ENCODE measurements at regions not wholly inside any gene's neighbourhood (a gene's known extent, or its start where the extent isn't known, plus 50 kb on each side); places are given as distances from the start of the nearest gene placed in this dataset.

DNA sequence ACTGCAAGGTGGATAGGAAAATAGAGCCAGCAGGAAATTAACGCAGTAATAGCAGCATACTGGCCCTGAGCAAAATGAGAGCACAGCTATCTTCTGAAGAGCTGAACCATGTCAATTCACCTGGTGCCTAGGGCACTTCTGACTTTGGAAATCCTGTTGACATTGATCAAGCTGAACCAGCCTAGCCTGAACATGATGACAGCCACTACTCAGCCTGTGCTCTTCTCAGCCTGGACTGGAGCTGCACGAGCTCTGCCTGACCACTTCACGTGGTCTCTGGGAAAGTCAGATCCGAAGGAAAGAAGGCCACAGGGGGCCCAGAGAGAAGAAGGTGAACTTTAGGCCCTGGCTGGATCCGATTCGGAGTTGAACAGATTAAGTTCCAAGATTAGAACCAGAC lies 421.9 kb downstream of the LPIN1 start:
- no peak for DNase-seq (ENCODE audit: low read depth in 2 of 2)

DNA sequence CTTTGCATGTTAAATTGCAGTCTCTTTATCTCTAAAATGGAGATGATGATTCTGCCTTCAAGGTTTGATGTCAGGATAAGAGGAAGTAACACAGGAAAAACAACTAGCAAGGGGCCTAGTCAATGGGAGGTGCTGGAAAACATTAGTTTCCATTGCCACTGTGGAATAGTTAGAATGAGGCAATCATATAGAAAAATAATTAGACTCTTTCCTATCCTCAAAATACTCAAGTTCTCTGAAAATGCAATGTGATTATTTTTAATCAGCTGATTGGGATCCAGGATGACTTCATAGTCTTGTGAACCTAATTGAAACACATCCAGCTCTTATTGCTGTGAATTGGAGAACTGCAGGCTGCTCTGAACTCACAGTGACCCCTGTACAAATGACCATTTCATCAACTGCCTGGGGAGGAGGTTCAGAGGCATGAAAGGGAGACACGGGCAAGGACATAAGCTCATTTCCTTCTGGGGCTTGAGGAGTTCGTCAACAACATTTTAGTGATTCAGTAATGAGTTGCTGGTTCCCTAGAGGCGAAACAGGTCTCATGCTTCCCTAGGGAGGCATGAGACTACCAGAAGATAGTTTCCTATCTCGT lies 422.5 kb downstream of the LPIN1 start:
- DNase-seq (ENCODE audit: low read depth in 2 of 2) = no peak

DNA sequence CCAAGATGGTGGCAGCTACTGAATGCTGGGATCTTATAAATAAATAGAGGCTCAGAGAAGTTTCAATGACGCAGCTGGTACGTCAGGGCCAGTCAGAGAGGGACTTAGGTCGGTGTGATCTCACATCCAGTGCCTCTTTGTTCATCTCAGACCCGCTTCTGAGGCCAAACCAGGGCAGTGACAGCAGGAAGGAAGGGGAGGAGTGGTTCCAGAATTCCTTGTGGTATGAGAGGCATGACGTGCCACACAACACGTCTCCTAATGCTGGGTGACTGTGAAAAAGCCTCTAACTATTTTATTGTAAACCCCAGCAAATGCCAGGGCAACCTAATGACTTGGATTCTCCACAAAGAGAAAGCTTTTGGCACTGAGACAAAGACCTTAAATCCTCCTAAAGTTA lies 423.3 kb downstream of the LPIN1 start:
- DNase-seq (ENCODE audit: low read depth in 2 of 2) = no peak

DNA sequence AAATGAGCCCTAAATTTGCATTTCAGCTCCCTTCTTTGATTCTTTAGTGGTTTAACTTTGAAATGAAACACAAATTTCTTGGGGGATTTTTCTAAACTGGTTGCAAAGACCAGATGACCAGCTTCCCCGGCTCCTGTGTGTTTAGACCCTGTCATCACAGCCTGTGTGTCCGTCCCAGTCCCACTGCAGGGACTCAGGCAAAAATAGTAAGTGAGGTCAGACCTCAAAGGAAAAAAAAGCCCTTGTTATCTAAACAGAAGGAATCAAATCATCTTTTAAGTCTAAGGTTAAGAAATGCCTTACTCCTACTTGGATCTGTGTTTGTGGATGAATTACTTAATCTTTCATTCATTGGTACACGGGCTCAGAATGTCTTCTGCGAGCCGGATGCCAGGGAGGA lies 423.7 kb downstream of the LPIN1 start:
- DNase-seq (ENCODE audit: low read depth in 2 of 2) = no peak

DNA sequence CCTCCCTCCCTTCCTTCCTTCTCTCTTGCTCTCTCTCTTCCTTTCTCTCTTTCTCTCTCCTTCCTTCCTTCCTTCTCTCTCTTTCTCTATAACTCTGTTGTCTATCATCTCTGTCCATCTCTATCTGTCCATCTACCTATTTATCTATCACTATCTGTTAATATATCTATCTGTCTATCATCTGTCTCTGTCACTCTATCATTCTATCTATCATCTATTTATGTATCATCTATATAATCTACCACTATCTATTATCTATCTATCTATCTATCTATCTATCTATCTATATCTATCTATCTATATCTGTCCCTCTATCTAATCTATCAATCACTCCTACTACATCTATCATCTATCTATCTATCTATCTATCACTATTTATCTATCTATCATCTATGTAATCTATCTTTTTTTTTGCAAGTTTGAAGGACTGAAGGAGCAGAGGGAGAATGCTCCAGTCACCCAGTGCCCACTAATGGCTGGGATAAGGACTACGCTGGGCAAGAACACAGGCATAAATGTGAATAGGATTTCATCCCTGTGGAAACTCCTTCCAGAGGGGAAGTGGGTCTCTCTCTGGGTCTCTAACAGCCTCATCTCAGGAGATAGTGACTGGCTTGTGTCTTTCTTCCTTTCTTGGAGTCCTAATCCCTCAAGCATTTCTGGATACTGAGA lies 427.0 kb downstream of the LPIN1 start:
- DNase-seq (ENCODE audit: low read depth in 2 of 2) = no peak

DNA sequence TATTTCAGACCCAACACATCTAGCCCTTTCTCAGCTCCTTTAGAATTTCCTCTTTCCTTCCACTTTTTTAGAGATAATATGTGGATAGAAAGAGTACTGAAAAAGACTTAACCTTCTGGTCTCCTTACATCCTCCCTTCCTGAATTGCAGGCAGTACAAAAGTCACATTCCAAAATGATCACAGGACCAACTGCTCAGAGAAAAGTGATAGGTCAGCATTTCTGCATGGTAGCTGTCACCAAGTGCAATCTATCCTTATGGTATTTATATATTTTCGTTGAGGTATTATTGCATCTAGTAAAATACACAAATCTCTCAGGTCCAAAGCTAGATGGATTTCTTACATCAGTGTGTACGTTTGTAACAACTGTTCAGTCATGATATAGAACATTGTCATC lies 427.5 kb downstream of the LPIN1 start:
- no peak for DNase-seq (ENCODE audit: low read depth in 2 of 2)

DNA sequence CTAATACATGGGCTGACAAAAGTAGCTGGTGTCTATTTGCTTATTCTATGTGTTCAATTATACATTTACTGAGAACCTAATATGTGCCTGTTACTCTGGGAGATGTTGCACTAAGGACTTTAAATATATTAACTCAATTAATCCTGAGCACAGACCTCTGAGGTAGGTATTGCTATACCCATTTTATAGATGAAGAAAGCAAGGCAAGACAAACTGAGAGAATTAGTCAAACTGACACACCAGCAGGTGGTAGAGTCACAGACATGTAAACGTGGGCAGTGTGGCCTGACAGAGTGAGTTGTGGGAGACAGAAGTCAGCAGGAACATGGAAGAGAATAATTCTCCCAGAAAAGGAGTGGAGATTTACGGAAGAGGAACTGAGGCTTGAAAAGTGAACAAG lies 428.9 kb downstream of the LPIN1 start:
- DNase-seq (ENCODE audit: low read depth in 2 of 2) = no peak

DNA sequence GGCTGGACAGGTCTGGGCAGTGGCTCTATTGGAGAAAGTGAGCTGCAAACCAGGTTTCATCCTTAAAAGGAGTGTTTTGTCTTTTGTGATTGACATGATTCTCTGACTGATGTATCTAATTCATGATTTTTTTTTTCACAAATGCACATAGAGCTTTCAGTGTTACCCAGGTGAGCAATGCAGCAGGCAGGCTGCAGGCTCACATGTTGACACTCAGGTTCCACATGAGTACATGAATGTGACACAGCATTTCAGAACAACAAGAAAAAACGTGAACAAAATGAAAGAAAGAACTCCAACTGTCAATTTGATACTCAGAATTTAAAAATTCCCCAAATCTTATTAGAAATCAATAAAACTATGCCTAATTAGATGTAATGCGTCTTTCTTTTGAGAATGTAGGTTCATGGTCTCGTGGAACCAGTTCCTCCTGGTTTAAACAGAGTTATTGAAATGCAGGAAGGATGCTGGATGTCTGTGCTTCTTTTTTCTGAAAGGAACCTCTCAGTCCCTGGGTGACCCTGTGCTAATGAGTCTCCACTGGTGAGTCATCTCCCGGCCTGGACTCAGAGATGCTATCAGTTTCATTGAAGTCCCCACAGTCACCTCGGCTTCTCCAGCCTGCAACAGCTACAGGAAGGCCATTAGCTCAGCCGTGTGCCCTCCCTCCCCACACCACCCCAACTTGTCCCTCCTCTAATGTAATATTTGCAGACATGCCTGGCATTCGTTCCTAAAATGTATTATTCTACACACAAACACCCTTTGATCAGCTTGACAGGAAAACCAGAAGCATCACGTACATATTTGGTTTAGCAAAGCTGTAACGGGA lies 430.4 kb downstream of the LPIN1 start:
- no peak for DNase-seq (ENCODE audit: low read depth in 2 of 2)

DNA sequence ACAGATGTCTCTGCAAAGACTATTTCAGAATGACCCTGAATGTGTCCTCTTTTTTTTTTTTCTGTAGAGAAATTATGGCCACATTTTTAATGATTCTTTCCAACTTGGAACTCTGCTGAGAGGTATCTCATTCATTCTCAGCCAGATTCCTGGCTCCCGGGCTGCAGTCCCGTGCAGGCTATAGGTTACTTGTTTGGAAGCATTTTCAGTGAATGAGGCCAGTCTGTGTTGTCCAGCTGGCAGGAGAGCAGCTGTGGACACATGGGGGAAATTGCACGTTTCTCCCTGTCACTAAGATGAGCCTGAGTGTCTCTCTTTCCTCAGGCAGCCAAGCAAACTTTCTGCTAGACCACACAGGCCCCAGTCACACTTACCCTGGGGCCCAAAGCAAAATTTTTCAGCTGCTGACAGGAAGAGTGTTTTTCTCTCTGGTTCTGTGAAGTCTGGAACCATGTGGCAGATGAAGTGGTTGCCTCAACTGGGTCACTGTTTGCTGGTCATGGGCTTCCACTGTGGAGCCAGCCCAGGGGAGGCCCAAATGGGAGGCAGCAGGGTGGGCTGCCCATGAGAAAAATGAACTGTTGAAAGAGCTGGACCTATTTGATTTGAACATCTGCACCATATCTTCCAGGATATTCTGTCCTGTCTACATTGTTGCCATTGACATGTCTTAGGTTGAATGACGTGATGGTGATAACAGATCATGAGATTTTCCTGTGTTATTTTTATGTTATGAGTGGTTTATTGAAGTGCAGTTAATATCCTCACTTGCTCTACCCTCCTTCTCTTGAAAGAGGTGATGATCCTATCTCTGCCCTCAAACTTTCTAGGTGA lies 431.2 kb downstream of the LPIN1 start:
- DNase-seq (ENCODE audit: low read depth in 2 of 2) = no peak

DNA sequence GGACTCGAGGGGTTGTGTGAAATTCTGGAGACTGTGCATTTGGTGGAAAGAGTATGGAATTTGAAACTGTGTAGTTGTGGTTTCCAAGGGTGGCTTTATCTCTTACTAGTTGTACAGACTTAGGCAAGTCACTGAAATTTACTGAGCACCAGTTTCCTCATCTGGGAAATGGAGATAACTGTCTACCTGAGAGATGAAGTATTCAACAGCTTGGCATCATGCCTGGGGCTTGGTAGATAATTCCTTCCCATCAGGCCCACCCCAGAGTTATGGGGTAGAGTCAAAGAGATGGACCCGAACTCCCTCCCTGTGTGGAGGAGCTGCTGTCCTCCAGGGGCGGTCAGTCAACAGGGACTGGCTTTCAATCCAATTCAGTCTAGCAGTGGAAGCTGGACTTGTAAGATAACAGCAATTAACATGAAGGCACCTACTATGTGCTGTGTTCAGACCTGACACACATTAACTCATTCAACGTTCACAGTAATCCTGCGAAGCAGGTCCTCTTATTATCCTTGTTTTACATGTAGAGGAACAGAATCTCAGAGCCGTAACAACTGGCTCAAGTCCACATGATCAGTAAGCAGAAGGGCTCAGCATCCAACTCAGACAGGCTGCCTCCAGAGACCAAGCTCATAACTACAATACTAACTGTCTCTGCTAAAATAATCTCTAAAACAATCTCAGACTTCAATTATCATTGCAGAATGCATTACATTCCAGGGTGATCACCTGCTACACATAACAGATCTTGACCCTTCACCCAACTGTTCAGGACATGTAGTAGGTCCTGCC lies 432.1 kb downstream of the LPIN1 start:
- no peak for DNase-seq (ENCODE audit: low read depth in 2 of 2)

DNA sequence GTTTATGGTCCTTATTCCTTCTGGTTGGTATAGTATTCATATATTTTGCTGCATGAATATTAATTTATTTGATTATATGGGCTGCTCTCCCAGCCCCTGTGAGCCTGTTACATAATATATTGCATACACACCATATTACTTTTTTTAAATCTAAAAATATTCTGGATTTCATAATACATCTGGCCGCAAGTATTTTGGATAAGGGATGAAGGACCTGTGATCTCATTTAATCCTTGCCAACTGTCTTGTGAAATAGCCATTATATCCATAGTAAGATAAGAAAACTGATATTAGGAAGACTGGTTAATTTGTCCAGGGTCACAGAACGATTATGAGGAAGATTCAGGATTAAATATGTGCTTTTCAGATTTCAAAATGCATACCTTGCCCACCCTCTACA lies 433.6 kb downstream of the LPIN1 start:
- DNase-seq (ENCODE audit: low read depth in 2 of 2) = no peak

DNA sequence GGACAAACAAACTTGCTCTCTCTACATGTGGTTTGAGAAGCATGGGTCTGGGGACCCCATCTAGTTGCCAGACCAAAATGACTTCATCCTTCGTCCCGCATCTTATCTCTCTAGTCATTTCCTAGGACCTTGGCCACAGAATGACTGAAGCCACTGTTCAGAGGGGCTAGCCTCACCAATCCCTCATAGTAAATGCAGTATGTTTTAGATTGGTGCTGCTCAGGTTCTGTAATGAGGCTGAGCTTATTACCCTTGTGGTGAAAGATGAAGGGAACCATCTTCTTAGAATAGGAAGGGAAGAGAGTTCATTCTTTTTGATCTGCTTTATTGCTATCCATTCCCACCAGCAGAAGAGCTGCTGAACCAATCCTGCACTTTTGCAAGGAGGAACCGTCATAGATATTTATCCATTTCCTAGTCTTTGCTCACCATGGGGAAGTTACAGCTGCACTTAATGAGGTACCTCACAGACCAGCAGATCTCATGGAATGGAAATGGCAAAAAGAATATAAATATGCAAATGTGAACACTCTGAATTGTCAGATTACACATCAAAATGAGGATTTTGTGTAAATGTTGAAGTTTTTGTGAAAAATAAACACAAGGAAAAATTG lies 436.7 kb downstream of the LPIN1 start:
- no peak for DNase-seq (ENCODE audit: low read depth in 2 of 2)

DNA sequence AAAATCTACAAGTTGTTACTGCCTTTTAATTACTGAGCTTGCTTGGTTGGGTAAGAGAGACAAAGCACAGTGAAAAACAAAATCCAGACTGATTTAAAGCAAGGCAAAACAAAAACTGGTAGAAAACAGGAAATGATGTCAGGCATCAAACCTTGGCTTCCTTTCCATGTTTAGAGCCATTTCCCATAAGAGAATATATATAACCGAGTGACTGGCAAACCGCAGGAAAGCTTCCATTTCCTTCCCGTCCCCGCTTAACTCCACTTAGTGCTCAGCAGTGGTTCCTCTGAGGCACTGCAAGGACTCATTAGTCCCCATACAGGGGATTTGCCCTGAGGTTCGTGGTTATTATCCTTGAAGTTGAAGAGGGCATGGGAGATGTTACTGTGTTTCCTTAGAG lies 446.3 kb downstream of the LPIN1 start:
- no peak for DNase-seq (ENCODE audit: low read depth in 2 of 2)

DNA sequence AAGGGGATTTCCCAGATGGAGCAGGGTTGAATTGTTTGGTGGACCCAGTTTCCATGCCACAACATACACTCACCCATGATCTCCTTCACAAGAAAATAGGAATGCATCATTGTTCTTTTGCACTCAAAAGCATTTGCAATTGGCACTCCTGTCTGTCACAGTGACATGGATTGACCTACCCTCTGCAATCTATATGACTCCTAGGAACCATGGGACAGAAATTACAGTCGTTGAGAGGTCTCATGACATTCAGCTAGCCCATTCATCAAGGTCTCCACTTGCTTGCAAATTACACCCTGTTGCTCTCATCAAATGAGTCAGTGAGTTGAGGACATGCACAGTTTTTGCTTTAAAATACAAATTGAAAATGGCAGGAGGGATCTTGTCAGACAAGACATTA lies 448.5 kb downstream of the LPIN1 start:
- DNase-seq (ENCODE audit: low read depth in 2 of 2) = no peak

DNA sequence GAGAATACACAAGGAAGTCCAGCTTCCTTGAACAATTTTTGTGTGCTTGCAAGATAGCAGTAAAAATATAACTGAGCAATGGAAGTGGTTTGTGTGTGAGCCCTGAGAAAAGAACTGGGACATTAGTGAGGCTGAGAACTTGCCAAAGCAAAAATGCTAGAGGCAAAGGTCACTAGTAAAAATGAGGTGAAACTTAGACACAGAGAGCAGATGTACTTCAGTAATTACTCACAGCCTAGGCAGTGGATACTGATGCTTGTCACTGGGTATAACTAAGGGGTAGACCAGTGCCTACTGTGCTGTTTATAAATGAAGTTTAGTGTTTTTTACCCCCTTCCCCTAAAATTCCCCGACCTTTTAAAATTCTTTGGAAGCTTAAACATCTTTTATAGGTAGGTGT lies 450.1 kb downstream of the LPIN1 start:
- no peak for DNase-seq (ENCODE audit: low read depth in 2 of 2)

DNA sequence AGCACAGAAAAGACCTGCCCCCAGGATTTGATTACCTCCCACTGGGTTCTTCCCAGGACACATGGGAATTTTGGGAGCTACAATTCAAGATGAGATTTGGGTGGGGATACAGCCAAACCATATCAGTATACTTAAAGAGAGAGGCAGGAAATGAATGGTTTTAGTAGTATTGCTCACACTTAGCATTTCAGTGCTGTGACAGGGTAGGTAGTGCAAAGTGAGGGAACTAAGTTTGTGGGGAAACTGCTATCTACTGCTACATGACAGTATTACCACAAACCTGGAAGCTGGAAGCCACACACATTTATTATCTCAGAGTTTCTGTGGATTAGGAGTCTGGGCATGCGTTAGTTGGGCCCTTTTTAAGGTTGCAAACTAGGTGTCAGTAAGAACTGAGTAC lies 450.7 kb downstream of the LPIN1 start:
- no peak for DNase-seq (ENCODE audit: low read depth in 2 of 2)

DNA sequence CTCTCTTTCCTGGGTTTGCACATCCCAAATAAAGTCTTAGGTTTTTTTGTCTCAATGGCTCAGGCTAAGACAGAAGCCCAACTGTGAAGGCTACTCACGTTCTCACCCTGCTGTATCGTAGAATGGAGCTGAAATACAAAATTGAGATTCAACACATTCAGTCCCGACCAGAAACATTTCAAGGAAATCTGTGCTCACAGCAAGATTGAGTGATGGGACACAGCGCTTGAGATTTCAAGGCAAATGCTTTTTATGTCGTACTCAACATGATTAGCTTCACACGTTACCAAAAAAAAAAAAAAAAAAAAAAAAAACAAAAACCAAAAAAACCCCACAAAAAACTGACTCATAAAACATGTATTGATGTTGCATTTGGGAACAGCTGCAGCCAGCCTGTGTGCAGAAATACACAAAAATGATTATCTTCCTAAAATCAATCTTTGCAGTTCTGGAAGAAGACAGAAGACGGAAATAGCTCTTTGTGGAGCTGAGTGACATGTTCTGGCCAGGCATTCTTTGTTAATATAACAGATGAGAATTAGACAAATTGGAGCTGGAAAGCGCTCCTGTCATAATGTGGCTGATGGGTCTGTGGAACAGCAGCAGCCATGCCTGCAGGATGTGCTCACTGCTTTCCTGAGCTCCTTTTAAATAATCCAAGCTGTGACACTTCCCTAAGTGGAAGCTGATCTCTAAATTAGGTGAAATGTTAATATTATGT lies 453.2 kb downstream of the LPIN1 start:
- DNase-seq (ENCODE audit: low read depth in 2 of 2) = no peak

DNA sequence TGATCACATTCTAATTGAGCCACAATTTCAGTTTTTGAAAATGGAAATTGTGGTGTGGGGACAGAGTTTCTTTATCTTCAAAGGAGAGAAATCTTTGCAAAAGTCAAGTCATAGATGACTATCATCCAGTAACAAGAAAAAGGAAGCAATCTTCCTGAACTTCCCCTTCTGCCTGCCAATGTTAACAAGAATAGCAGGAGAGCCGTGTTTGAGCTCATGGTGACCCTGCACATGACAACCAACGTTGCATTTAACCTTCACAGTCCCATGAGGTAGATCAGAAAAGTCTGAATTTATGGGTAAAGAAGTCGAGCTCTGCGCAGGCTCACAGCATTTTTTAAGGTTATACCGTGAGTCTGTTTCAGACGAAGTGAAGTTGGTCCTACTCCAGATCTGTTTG lies 454.9 kb downstream of the LPIN1 start:
- DNase-seq (ENCODE audit: low read depth in 2 of 2) = no peak

DNA sequence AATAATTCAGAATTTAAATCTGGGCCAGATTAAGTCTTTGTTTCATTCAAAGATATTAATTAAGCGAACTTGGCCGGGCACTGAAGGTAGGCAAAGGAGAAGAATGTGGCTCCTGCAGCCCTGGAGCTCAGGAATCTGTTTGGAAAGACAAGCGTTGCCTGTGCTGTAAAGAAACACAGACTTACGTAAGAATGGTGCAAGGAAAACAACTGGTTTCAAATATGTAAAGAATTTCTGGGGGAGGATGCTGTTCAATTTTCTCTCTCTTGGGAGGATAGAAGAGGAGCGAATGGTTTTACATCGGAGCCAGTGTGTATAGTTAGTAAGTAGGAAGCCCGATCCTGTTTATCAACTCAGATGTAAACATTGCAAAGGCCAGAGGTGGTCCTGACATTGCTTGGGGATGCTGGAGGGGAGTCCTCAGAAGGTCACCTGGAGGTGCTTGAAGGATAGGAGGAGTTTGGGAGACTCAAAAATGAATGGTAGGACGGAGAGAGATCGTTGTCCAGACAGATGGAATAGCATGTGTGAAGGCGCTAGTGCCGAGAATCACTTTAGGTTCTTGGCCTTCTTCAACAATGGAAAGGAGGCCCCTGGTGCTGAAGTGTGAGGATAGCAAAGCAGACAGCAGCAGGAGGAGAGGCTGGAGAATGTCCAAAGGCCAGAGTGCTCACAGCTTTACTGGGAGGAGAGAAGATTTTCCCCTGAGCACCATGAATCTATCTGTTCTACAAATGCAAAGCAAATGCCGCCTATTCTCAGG lies 456.1 kb downstream of the LPIN1 start:
- DNase-seq (ENCODE audit: low read depth in 2 of 2) = no peak

DNA sequence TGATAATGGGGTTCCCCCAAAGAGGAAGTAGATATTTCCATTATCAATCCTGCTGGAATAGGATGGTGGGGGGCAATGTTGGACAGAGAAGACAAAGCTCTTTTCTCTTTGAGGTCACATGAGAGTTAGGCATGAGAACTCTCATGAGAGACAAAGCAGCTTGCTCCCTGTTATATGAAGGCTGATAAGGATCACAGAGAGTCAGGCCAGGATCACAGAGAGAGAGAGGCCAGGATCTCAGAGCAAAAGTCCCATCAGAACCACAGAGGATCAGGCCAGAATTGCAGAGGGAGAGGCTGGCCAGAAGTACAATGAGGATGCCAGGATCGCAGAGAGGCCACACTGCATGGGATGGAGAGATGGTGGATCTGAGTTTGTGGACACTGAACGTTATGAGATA lies 457.1 kb downstream of the LPIN1 start:
- no peak for DNase-seq (ENCODE audit: low read depth in 2 of 2)
